EH (cell line): ENCODE measurements at regions not wholly inside any gene's neighbourhood (a gene's known extent, or its start where the extent isn't known, plus 50 kb on each side); places are given as distances from the start of the nearest gene placed in this dataset.
A peak's percentile ranks its signal among the peaks of the same experiment; 100 is the strongest.

ENCODE experiments used
- DNase-seq: peaks from one replicate; pipeline ENCODE4 v3.0.0-alpha.2; 2015; ENCODE audit warnings: low read depth

DNA sequence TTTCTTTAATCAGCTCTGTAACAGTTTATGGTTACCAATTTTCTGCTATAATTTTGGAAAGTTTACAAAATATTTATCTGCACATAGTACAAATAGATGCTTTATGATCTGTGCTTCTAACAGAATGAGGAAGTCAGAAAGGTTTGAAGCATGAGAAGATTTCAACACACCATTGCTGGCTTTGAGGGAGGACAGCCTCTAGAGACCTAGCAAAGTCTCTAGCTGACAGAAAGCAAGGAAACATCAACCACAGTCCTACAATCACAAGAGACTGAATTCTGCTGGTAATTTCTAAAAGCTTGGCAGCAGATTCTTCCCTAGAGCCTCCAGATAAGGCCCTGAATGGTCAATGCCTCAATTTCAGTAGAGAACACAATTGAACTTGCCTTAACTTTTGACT lies 750.8 kb upstream of the SLC35B3 start:
- no peak for DNase-seq

DNA sequence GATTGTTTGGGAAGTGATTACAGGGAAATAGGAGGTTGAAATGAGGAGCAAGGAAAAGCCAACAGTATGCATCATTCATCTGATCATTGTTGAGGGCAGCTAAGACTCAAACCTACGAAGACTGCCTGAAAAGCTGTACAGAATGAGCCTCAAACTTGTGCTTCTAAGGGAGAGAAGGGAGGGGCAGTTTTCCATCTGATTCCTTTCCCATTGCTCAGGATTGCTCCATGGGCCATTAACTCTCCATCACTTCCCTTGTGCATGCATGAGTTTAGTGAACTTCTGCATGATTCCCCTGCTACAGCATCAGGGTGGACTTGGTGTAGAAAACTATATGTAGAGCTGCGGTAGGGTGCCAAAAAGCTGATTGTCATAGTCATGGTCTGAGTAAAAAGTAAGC lies 742.7 kb upstream of the SLC35B3 start:
- DNase-seq, result no peak

GRCh38 chr6:9173229-9173628 lies 737.9 kb upstream of the SLC35B3 start:
- DNase-seq, result no peak

- DNase-seq, result no peak
Measured at GRCh38 chr6:9172096-9172495, 736.8 kb upstream of the SLC35B3 start.

- DNase-seq, result no peak
Measured at GRCh38 chr6:9168669-9169068, 733.3 kb upstream of the SLC35B3 start.

DNA sequence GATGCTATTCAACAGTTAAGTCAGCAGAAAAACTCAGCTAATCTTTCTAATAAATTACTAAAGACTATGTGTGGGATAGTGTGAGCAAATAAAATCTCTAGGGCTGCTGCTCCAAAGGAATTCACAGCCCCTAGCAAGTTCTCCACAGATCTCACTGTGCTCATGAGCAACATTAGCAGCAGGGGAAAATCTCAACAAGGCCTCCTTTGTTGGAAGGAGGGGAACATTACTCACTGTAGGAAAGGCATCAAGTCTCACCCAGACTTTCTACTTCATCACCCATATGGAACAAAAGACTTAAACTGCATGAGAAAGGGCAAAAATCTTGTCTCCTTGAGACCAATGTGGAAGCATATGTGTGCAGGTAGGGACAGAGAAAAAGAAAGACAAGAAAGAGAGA lies 726.4 kb upstream of the SLC35B3 start:
- no peak for DNase-seq

DNA sequence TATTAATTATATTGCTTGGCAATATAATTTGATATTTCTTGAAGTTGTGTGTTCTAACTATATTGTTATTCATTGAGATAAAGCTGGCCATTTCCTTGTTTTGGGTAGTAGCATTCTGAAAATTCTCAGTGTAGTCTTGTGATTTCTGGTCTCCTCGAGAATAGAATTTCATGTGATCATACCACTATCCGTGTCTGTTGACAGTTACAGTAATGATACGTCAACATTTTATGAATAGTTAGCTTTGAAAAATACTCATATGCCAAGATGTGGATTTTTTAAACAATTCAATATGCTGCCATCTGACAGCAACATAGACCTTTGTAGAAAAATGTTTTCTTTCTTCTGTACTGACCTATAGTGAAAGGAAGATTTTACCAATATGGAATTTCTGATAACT lies 723.7 kb upstream of the SLC35B3 start:
- no peak for DNase-seq

DNA sequence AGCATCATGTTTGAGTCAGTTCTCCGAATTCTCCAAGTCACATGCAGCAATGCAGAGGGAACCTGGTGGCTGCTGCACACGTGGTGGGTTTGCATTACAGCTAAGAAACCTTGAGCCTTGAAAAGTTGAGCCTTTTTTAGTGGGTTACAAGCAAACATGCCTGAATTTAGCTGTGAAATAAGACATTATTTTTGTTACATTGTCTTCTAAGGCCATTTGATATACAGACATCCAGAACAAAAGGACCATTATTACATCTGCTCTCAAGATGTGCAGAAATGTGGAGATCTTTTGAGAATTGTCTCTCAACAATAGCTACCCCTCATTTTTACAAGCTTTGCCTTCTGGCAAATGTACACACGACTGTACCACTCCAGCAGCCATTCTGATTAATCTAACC lies 720.5 kb upstream of the SLC35B3 start:
- no peak for DNase-seq

DNA sequence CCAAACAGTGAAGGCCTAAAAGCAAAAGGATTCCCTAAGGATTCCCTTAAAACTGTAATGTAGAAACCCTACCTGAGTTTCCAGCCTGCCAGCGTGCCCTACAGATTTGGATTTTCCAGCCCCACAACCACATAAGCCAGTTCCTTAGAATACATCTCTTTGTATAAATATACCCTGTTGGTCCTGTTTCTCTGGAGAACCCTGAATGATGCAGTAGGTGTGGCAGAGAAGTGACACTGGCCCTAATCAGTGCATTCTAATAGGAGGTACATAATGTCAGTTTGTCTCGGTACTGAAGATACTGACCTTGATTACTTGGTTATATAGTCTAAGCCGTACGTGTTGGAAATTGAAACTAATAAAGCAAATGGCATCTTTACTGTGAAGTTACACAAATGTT lies 707.8 kb upstream of the SLC35B3 start:
- no peak for DNase-seq

- DNase-seq, result peak; percentile 49
Measured at GRCh38 chr6:9140951-9141460, 705.7 kb upstream of the SLC35B3 start.

GRCh38 chr6:9140172-9140571 lies 704.8 kb upstream of the SLC35B3 start:
- DNase-seq, result peak; percentile 13

GRCh38 chr6:9139746-9140145 lies 704.4 kb upstream of the SLC35B3 start:
- peak; percentile 80 for DNase-seq

DNA sequence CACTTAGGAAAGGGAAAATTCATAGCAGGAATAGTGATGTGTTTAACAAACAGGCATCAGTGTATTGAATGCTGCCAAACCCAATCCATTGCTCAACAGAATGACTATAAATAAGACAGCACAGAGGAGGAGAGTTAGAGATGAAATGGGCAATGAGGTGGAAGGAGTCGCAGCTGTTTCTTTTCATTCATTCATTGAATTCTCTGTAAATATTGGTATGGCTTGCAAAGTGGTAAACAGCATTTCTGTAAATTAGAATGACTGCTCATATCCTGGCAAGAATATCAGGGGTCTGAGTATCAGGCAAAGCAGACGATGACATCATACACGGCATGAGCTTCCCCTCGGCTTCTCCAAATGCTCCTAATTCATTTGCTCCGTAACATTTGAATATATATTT lies 703.6 kb upstream of the SLC35B3 start:
- no peak for DNase-seq

DNA sequence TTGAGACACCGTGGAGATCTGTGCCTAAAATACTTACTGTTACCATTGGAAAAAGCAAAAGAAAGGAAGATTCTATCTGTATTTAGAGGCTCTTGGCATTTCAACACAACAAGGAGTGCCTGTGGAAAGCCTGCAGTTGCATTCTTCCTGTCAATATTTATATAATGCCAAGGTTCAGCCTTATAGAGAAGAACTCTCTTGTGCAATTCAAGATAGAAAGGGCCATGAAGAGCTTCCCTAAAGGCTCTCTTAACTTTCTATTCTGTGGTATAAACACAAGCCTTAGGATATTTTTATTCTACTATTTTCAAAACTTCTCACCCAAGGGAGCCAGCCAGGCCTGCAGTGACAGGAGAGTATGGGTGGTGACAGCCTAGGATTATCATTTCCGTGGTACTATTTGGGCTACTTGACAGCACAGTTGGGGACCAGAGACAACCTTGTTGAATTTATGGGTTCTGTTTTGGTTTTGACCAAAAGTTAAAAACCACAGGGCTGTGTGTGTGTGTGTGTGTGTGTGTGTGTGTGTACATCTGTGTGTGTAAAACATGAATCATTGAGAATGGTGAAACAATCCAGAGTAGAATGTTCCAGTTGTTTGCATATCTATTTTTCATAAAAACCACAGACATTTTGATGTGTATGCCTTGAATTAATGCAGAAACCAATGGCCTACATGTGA lies 700.9 kb upstream of the SLC35B3 start:
- DNase-seq, result peak; percentile 7

DNA sequence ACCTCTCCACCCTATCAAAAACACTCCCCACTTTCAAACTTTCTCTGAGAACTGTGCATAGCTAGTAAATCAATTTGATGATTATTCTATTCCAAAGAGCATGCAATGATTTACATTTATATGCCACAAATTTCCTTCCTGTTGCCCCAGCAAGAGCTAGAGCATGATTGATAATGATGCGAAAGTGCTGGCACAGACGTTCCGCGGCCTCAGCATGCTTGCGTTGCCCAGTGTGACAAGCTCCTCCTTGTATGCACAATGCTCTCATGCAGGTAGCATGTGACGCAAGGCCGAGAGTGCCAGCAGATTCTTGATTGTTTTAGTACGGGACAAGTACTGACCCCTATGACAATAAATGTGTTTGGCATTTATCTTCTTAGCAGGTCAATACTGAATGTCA lies 696.3 kb upstream of the SLC35B3 start:
- no peak for DNase-seq

GRCh38 chr6:9131201-9131600 lies 695.9 kb upstream of the SLC35B3 start:
- DNase-seq, result no peak

DNA sequence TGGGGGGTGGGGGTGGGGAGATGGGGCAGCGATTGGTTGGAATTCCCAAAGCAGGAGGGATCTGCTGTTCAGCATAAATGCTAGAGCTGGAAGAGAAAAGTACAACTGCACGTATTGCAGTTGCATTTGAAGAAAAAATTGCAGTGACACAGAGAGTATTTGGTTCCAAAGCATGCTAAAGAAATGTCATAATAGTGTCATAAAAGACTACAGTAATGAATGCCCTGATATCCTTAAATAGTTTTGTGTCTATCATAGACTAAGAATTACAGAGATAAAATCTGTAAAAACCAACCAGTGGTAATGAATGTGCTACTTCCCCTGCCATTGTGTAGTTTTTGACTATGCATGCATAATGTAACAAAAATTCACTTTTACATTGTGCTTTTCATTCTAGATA lies 693.6 kb upstream of the SLC35B3 start:
- DNase-seq, result peak; percentile 56

- DNase-seq, result peak; percentile 90
Measured at GRCh38 chr6:9126878-9127560, 691.7 kb upstream of the SLC35B3 start.

DNA sequence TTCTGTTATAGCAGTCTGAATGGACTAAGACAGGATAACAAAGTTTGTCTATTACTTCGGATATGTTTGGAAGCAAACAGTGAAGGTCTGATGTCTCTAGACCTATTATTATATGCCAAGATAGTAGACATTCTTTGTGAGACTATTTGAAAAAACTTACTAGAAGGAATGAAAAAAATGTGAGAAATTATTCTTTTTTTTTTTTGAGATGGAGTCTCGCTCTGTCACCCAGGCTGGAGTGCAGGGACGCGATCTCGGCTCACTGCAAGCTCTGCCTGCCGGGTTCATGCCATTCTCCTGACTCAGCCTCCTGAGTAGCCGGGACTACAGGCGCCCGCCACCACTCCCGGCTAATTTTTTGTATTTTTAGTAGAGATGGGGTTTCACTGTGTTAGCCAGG lies 690.7 kb upstream of the SLC35B3 start:
- peak; percentile 52 for DNase-seq

DNA sequence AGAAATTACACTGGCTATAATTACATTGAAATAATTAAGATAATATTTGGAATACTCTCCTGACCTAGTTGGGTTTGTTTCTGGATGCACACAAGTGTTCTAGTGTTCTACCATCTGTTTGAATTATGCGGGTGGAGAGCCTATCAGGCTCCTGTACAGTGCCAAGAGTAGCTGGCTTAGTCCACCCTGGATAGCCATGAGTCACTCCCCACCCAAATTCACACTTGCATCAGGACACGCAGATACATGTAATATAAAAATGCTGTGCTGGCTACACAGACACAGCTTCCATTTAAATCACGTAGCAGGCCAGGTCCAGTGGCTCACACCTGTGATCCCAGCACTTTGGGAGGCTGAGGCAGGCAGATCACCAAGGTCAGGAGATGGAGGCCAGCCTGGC lies 686.2 kb upstream of the SLC35B3 start:
- DNase-seq, result peak; percentile 42

GRCh38 chr6:9116026-9116425 lies 680.7 kb upstream of the SLC35B3 start:
- DNase-seq, result peak; percentile 86

DNA sequence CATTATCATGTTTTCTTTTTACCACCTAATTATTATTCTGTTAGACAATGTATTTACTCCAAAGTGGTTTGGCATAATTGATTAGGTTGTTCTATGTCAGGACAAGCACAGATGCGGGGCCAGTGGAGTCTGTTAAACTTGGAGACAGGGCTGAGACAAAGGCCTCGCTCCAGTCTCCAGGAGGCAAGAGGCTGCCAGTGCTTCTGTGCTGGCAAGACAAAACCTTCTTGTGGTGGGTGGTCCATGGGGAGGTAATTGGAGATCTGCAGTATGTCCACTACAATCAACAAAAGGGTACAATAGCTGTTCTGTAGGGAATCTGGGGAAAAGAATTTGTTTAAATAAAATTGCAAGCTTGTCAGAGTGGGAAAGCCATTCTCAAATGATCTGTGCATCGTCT lies 677.2 kb upstream of the SLC35B3 start:
- no peak for DNase-seq

DNA sequence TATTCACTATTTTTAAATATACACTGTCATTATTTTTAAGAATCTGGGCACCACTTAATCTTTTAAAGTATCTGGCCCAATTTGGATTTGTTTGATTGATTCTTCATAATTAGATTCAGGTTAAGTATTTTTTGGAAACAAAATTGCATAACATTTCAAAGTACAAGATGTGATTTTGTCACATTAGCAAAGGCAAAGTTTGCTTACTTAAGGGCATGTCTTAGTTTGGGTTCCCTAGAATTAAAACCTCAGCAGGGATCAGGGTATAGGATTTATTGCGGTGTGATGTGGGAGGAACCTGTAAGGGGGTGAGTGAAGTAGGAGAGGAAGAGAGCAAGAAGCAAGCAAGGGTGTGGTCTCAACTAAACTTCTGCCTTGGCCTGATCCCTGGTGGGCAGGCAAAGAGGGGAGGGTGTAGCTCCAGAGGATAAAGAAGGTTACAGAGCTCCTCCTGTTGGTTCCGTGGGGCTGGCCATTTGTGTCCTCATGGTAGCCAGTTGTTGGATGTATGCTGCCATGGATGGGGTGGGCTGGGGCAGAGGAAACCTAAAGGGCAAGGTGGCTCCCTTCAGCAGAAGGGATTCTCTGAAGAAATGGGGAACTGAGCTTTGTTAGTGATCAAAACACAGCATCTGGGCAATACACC lies 668.7 kb upstream of the SLC35B3 start:
- DNase-seq, result no peak
